NCI-H526 treated with DMSO at 0.1 percent for 48 hours (cell line): ENCODE measurements at regions not wholly inside any gene's neighbourhood (a gene's known extent, or its start where the extent isn't known, plus 50 kb on each side); places are given as distances from the start of the nearest gene placed in this dataset.
"Not testable (repeated sequence)": the region's sequence is repeated elsewhere in the genome, so short reads cannot be mapped to it uniquely, and the experiment has no call there.

Experiments used
- DNase-seq: peaks from one replicate; lab custom pipeline; 2025; lab: John Stamatoyannopoulos, UW

DNA sequence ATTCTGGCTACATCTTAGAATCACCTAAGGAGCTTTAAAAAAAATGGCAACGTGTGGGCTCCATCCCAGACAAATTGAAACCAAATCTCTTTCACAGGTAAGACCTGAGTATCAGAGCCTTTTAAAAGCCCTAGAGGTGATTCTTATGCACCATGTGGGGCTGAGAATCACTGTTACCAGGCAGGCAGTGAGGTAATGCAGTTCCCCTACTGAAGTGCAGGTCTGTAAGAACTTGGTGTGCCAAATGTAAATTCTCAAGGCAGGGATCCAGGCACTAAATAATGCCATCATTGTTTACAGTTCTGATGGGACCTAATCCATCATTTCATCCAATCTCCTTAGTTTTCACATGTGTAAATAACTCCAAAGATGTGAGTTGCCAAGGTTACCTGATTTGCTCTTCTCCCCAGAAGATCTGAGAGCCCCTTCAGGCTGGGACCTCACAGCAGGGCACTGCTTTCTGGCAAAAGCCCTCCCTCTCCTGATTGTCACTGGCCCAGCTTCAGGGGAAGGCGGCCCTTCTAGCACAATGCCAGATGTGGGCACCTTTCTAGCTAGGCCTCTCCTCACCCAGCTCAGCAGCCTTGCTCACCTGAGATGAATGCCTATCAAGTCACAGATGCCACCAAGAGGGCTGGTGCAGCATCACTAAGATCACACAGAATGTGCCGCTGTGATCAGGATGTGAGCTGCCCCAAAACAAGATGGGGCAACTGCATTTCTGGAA lies 73.6 kb upstream of the RGPD5 start:
- no peak for DNase-seq

DNA sequence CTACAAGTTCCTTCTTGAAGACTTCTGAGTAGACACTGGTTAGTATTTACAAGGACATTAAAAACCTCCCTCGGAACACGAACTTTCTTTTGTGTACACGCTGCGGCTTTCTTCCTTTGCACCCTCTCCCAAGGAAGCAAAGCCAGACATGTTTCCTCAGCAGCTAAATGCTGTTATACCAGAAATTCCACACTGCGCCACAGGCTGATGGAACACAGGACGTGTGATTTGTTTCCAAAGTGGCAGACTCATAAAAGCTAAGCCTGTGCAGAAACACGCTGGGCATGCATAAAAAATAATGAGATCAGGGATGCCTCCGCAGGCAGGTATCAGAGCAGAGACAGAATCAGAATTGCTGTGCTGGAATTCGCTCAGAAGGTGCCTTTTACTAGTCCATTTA lies 73.0 kb upstream of the RGPD5 start:
- DNase-seq, result no peak

DNA sequence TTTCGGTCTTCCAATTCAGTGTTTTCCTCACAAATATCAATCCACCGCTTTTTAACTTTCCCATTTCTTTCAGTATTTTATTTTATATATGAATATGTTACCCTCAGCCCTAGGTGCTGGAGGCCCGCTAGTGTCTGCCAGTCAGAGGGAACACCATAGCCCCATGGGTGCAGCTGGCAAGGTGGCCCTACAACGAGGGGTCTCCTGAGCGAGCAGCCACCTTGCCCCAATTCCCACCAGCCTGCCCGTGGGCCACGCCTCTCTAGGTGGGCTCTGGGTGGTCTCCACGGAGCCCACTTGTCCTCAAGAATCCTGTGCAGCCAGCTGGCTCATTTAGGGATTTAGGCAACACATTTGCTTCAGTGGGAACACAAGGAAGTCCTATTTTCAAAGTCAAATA lies 72.5 kb upstream of the RGPD5 start:
- DNase-seq, result no peak

GRCh38 chr2:109722026-109722425 lies 72.1 kb upstream of the RGPD5 start:
- no peak for DNase-seq

GRCh38 chr2:109722640-109723039 lies 71.5 kb upstream of the RGPD5 start:
- DNase-seq, result not testable (repeated sequence)

- not testable (repeated sequence) for DNase-seq
These were observed 71.0 kb upstream of the RGPD5 start for GRCh38 chr2:109723153-109723552.

GRCh38 chr2:109724533-109725460 lies 69.3 kb upstream of the RGPD5 start:
- no peak for DNase-seq

DNA sequence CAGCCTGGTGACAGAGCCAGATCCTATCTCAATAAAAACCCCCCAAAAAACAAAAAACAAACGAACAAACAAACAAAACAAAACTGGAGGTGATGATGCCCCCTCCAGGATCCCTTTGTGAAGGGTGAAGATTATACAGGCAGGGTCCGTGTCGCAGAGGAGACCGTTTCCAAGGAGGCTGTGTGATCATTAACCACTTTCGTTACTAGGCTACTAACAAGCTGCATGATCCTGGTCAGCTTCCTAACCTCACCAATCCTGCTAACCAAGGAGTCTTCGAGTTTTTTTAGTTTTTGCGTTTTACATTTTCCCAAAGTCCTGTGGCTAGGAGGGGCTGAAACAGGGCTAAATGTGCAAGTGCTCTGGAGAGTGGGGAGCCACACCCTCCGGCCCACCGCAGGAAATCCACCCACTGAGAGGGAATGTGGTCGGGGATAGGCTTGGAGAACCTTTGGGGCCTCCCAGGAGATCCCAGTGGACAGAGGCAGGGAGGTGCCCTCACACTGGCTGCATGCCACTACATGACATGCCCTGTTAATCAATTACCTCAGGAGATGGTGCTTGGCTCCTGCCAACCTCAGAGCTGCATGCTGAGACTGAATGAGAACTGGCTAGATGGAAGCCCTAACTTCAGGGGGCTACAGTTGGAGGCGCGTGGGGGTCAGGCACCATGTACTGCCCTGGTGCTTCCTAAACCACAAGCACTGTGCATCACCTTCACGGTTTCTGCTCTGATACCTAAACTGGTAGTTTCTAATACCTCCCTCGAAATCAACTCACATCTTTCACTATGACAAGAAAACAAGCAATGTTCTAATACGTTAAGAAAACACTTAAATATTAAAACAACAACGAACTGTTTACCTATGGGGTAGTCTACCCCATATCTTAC lies 67.5 kb upstream of the RGPD5 start:
- DNase-seq, result no peak

- DNase-seq, result no peak
These were observed 66.1 kb upstream of the RGPD5 start for GRCh38 chr2:109727929-109728447.

DNA sequence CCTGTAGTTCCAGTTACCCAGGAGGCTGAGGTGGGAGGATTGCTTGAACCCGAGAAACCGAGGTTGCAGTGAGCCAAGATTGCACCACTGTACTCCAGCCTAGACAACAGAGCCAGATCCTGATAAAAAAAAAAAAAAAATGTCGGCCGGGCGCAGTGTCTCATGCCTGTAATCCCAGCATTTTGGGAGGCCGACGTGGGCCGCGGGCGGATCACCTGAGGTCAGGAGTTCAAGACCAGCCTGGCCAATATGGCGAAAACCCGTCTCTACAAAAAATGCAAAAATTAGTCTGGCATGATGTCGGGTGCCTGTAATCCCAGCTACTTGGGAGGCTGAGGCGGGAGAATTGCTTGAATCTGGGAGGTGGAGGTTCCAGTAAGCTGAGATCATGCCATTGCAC lies 60.4 kb upstream of the RGPD5 start:
- not testable (repeated sequence) for DNase-seq

DNA sequence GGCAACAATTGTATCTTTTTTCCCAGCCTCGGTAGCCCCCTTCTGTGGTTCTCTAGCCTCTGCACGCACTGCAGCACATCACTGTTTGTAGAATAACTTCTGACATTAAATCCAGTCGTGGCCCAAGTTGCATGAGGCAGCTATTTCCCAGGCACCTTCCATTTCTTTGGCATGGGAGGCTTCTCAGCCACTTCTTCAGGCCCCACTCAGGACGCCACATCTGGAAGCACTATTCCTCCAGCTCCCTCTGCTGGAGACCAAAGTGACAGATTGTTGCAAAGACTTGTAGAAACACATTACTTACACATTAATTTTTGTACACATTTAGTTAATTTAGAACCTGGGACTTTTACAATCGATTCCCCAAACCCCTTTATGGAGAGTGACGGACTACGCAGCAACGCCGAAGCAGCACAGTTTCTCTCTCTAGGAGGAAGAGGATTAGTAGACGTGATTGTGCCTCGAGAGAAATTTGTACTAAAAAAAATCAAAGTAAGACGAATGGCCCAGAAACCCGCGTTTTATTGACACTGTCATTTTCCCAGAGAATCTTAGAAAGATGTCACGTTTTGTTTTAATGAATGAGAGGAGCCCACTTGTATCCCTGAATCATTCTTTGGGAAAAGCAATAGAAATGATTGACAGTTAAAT lies 57.8 kb upstream of the RGPD5 start:
- peak; percentile 23 for DNase-seq
